ENCODE measurements at regions not wholly inside any gene's neighbourhood (a gene's known extent, or its start where the extent isn't known, plus 50 kb on each side); places are given as distances from the start of the nearest gene placed in this dataset.
A peak's percentile ranks its signal among the peaks of the same experiment; 100 is the strongest.

DNA sequence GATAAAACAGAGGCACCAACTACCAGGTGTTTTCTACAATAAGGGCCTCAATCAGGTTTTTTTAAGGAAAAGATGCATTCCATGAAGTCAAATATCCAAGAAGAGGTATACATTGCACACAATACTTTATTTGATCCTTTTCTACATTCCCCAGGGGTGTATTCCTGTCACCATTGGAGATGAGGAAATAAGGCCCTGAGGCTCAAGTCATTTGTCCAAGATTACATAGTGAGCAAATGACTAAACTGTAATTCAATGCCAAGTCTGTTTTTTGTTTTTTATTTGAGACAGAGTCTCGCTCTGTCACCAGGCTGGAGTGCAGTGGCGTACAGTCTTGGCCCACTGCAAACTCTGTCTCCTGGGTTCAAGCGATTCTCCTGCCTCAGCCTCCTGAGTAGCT is 69.2 kb upstream of the CDYL start:
- TF ChIP-seq, protein P1, sequence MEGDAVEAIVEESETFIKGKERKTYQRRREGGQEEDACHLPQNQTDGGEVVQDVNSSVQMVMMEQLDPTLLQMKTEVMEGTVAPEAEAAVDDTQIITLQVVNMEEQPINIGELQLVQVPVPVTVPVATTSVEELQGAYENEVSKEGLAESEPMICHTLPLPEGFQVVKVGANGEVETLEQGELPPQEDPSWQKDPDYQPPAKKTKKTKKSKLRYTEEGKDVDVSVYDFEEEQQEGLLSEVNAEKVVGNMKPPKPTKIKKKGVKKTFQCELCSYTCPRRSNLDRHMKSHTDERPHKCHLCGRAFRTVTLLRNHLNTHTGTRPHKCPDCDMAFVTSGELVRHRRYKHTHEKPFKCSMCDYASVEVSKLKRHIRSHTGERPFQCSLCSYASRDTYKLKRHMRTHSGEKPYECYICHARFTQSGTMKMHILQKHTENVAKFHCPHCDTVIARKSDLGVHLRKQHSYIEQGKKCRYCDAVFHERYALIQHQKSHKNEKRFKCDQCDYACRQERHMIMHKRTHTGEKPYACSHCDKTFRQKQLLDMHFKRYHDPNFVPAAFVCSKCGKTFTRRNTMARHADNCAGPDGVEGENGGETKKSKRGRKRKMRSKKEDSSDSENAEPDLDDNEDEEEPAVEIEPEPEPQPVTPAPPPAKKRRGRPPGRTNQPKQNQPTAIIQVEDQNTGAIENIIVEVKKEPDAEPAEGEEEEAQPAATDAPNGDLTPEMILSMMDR (conservative IDR thresholded peaks at IDR 0.05) = no peak
- H3K27ac ChIP-seq = no peak overlapping the region

DNA sequence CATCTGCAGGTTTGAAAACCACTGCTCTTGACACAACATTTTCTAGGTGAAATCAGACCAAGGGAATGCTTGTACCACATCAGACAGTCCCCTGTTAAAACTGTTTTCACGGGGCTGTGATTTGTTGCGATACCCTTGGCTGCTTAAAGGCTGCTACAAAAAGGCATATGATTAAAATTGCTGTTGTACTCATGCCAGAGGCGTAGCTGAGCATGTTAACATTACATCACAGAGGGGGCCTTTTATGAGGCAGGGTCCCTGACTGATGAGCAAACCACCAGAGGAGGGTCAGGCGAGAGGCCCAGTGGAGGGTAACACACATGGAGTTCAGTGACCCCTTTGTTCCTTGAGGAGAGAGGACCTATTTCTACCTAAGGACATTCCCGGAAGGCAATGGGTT is 70.4 kb upstream of the CDYL start:
- TF ChIP-seq, protein P1 (conservative IDR thresholded peaks at IDR 0.05) = no peak
- no peak overlapping the region for H3K27ac ChIP-seq

GRCh38 chr6:4703382-4703781 is 72.8 kb upstream of the CDYL start:
- TF ChIP-seq, protein P1 (conservative IDR thresholded peaks at IDR 0.05) = no peak
- H3K27ac ChIP-seq = no peak overlapping the region

GRCh38 chr6:4698901-4699659 is 77.1 kb upstream of the CDYL start:
- TF ChIP-seq, protein P1 (conservative IDR thresholded peaks at IDR 0.05) = no peak
- H3K27ac ChIP-seq = no peak overlapping the region

DNA sequence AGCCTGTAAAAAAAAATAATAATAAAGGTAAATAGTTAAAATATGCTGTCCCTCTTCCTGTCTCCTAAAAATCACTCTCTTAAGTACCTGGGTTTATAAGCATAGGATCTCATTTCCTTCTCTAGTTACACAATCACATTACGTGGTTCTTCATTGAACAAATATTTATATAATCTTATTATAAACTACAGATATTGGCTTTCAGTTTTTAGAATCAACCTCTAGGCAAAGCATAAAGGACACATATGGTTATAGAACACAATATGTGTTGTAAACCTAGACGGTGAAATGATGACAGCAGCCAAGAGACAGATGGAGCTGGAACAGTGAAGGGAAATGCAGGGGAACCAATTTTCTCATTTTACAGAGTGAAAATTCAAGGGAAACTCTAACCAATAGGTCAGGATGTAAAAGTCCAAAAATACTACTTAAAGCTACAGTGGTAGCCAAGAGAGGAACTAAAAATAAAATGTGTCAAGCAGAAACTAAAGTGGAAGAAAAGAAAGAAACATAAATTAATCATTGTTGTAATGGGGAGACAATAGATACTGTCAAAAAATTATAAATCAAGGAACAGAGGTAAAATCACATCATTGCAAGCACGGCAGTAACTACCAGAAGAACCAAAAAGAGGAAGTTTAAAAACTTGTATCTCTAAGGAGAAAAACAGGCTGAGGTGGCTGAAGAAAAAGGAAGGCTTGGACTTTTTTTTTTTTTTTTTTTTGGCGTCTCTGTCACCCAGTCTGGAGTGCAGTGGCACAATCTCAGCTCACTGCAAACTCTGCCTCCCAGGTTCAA is 82.8 kb upstream of the CDYL start:
- TF ChIP-seq, protein P1 (conservative IDR thresholded peaks at IDR 0.05) = no peak
- H3K27ac ChIP-seq = peak overlapping the region; percentile 40

- TF ChIP-seq, protein P1 (conservative IDR thresholded peaks at IDR 0.05) = no peak
- peak overlapping the region; percentile 40 for H3K27ac ChIP-seq
These were observed 83.5 kb upstream of the CDYL start for GRCh38 chr6:4692664-4693063.

All from VCaP (cell line).